SH-SY5Y (cell line): ENCODE measurements at regions not wholly inside any gene's neighbourhood (a gene's known extent, or its start where the extent isn't known, plus 50 kb on each side); places are given as distances from the start of the nearest gene placed in this dataset.

Source experiments
- GATA2 ChIP-seq: IDR thresholded peaks from 2 replicates; pipeline ENCODE4 v1.6.1; 2011; ENCODE audit warnings: mild to moderate bottlenecking, low read depth, low read length
- GATA3 ChIP-seq: IDR thresholded peaks from 2 replicates; pipeline ENCODE4 v1.6.1; 2011; ENCODE audit warnings: low read depth, mild to moderate bottlenecking, low read length, moderate library complexity

- TF ChIP-seq GATA2 (no peak), GATA3 (no peak)
Measured at GRCh38 chr2:158049129-158049855, 52.4 kb upstream of the UPP2 start.
